RCC 7860 (cell line): ENCODE measurements at regions not wholly inside any gene's neighbourhood (a gene's known extent, or its start where the extent isn't known, plus 50 kb on each side); places are given as distances from the start of the nearest gene placed in this dataset.

ENCODE experiments used
- DNase-seq: peaks from one replicate; pipeline ENCODE4 v3.0.0-alpha.2; 2015; ENCODE audit warnings: low spot score
- FAIRE-seq: peaks from 2 replicates; lab custom pipeline; 2012; peaks lifted over from hg19 to GRCh38; lab: Jason Lieb, UNC

DNA sequence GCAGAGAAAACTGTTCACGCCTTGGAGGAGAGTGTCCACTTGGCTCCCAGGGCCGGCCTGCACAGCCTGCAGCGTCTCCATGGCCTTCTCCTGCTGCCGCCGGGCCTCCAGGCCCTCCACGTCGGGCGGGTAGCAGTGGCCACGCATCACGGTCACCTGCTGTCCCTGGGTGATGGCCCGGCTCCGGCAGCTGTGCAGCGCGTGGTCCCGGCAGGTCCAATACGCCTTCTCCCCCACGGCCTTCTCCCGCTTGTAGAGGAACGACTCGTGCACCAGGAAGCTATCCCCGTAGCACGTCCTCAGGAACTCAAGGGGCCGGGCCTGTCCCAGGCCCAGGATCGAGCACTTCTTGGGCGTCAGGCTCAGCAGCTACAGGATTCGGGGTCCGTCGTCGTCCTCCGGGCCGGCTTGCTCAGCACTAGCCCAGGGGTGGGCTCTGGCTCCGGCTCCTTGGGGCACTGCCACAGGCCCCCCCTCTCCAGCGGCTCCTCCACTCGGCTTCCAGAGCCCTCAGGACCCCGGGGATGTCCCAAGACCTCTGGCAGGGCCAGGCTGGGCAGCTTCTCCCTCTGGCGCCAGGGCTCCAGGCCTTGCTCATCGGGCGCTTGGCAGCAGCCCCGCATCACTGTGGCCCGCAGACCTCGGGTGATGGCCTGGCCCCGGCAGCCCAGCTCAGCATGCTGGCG is 83.6 kb upstream of the FXR1 start:
- FAIRE-seq (no peak), DNase-seq (no peak)

GRCh38 chr3:180829409-180830405 is 82.8 kb upstream of the FXR1 start:
- DNase-seq (no peak), FAIRE-seq (no peak)

GRCh38 chr3:180835501-180835900 is 77.0 kb upstream of the FXR1 start:
- DNase-seq (no peak), FAIRE-seq (no peak)

DNA sequence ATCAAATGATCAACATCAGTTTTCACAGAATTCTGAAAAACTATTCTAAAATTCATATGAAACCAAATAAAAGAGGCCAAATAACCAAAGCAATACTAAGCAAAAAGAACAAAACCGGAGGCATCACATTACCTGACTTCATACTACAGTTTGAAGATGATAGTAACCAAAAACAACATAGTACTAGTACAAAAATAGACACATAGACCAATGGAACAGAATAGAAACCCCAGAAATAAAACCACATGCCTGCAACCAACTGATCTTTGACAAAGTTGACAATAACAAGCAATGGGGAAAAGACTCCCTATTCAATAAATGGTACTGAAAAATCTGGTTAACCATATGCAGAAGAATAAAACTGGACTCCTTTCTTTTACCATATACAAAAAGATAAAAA is 75.7 kb upstream of the FXR1 start:
- DNase-seq (no peak), FAIRE-seq (no peak)

DNA sequence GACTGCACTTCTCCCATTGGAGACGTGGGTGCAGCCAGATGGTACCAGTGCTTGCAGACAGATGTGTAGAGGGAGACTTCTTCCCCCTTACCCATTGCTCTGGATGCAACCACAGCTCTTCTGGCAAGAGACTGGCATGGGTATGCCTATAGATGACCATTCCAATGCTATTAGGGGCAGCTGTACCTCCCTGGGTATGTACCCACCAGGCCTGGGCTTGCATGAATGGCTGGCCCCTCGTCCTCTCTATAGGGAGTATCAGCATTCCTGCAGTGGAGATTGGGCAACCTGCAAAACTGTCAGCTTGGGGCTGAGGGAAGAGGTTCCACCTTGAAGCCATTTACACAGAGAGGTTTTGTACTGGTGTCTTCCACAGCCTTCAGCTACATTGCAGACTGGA is 57.6 kb upstream of the FXR1 start:
- DNase-seq (no peak), FAIRE-seq (no peak)

- FAIRE-seq = no peak
- no peak for DNase-seq
Observed at GRCh38 chr3:180855364-180855763, 57.1 kb upstream of the FXR1 start.

DNA sequence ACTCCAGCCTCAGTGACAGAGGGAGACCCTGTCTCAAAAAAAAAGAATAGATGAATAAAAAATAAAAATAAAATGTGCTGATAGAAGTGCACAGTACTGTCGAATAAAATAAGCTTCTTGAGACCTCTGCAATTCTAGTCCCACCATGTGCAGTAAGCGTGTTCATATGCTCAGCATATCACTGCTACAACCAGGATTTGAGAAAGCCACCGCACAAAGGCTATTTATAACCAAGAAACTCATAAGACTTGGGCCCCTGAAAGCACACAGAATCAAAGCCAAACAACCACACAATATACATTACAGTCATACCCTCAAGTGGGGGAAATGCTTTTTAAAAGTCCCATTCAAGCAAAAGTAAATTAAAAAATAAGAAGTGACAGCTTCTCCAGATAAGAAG is 56.5 kb upstream of the FXR1 start:
- no peak for DNase-seq
- no peak for FAIRE-seq

GRCh38 chr3:180860180-180860858 is 52.2 kb upstream of the FXR1 start:
- no peak for DNase-seq
- no peak for FAIRE-seq
